ENCODE measurements at regions not wholly inside any gene's neighbourhood (a gene's known extent, or its start where the extent isn't known, plus 50 kb on each side); places are given as distances from the start of the nearest gene placed in this dataset.

GRCh38 chr18:54679318-54680149 is 88.5 kb downstream of the DYNAP start:
- TF ChIP-seq CTCF (IDR thresholded peaks at IDR 0.05; ENCODE audit: borderline replicate concordance, extremely low read depth, low read length, poor library complexity, severe bottlenecking) = peak; percentile 68
- no peak for TF ChIP-seq EZH2 (IDR thresholded peaks at IDR 0.05; ENCODE audit: borderline replicate concordance, low read depth, low read length, severe bottlenecking)

All from DND-41 (cell line).